SU-DHL-6 (cell line): ENCODE measurements at regions not wholly inside any gene's neighbourhood (a gene's known extent, or its start where the extent isn't known, plus 50 kb on each side); places are given as distances from the start of the nearest gene placed in this dataset.
"Not testable (repeated sequence)": the region's sequence is repeated elsewhere in the genome, so short reads cannot be mapped to it uniquely, and the experiment has no call there.

Experiments used
- H2AFZ ChIP-seq: fragments of 200-600 bp; sonication (generic); 2 replicates; pipeline ENCODE4 v1.6.1; 2014; ENCODE audit warnings: low read depth, mild to moderate bottlenecking, moderate library complexity, mixed read lengths, antibody characterized with exemption, low read length; ENCODE audit not compliant: severe bottlenecking
- H3F3A ChIP-seq: fragments of 200-600 bp; shearing (Covaris generic); 2 replicates; pipeline ENCODE4 v1.6.0; 2016; ENCODE audit warnings: antibody characterized with exemption, mild to moderate bottlenecking; ENCODE audit not compliant: insufficient read depth
- H3K27ac ChIP-seq: fragments of 200-600 bp; sonication (generic); 2 replicates; pipeline ENCODE4 v1.5.1; 2016; ENCODE audit warnings: low read depth, mild to moderate bottlenecking, low read length, moderate library complexity, mixed read lengths
- H3K27me3 ChIP-seq: fragments of 200-600 bp; sonication (generic), shearing (Covaris generic); 2 replicates; pipeline ENCODE4 v1.6.0; 2014; ENCODE audit warnings: mild to moderate bottlenecking, low read length
- H3K36me3 ChIP-seq: fragments of 200-600 bp; sonication (generic); 2 replicates; pipeline ENCODE4 v1.6.1; 2014; ENCODE audit warnings: mild to moderate bottlenecking, low read length, mixed read lengths
- H3K4me2 ChIP-seq: fragments of 300-600, 200-600 bp; shearing (Covaris generic), sonication (generic); 2 replicates; pipeline ENCODE4 v1.6.0; 2014; ENCODE audit warnings: low read length, low read depth, mild to moderate bottlenecking; ENCODE audit not compliant: poor library complexity, severe bottlenecking
- H3K4me3 ChIP-seq: fragments of 200-600 bp; sonication (generic); 2 replicates; pipeline ENCODE4 v1.5.1; 2014; ENCODE audit warnings: antibody characterized with exemption, low read length, mild to moderate bottlenecking, mixed read lengths; ENCODE audit not compliant: insufficient read depth, poor library complexity, severe bottlenecking
- H3K79me2 ChIP-seq: fragments of 200-600 bp; sonication (generic); 2 replicates; pipeline ENCODE4 v1.6.1; 2014; ENCODE audit warnings: mild to moderate bottlenecking, low read length, moderate library complexity; ENCODE audit not compliant: insufficient read depth
- H3K9ac ChIP-seq: fragments of 200-600 bp; sonication (generic); 2 replicates; pipeline ENCODE4 v1.7.0; 2014; ENCODE audit warnings: mild to moderate bottlenecking, low read length
- H3K9me2 ChIP-seq: fragments of 200-600 bp; sonication (generic); replicated peaks from 2 replicates; pipeline ENCODE4 v1.6.1; 2014; ENCODE audit warnings: low read length; ENCODE audit not compliant: insufficient read depth
- H3K9me3 ChIP-seq: fragments of 200-600 bp; sonication (generic); 2 replicates; pipeline ENCODE4 v1.6.1; 2014; ENCODE audit warnings: low read length, mixed read lengths; ENCODE audit not compliant: insufficient read depth
- H4K20me1 ChIP-seq: fragments of 200-600 bp; sonication (generic); 2 replicates; pipeline ENCODE4 v1.6.1; 2014; ENCODE audit warnings: low read depth, mild to moderate bottlenecking, antibody characterized with exemption, low read length, moderate library complexity, mixed read lengths
- CTCF ChIP-seq: fragments of 200-600 bp; sonication (generic); IDR thresholded peaks from one replicate; pipeline ENCODE4 v1.5.1; 2017; ENCODE audit warnings: antibody characterized with exemption, mild to moderate bottlenecking, low read length, moderate library complexity; ENCODE audit not compliant: insufficient read depth, poor library complexity, severe bottlenecking
- EZH2phosphoT487 ChIP-seq: fragments of 200-600 bp; sonication (generic), shearing (Covaris generic); conservative IDR thresholded peaks from 2 replicates; pipeline ENCODE4 v1.6.1; 2018; ENCODE audit warnings: mild to moderate bottlenecking, antibody characterized with exemption, low read length, moderate library complexity, mixed read lengths

- Histone ChIP-seq H3K36me3 (no peaks in the 10 kb centered on the region), H3K79me2 (no peaks in the 10 kb centered on the region), H2AFZ (no peak overlapping the region), H4K20me1 (no peaks in the 10 kb centered on the region), H3K27ac (no peak overlapping the region), H3F3A (no peaks in the 10 kb centered on the region), H3K9ac (no peak overlapping the region), H3K9me3 (no peaks in the 10 kb centered on the region), H3K4me2 (no peak overlapping the region), H3K27me3 (no peaks in the 10 kb centered on the region), H3K4me3 (no peak overlapping the region), H3K9me2 (no peaks in the 10 kb centered on the region)
- TF ChIP-seq CTCF (no peak), EZH2phosphoT487 (no peak)
Observed at GRCh38 chr1:143604887-143605286, 366.9 kb downstream of the FAM72C start.

GRCh38 chr1:143584508-143584907 is 387.3 kb downstream of the FAM72C start:
- no peaks in the 10 kb centered on the region for H3K36me3 ChIP-seq
- no peak overlapping the region for H3K4me3 ChIP-seq
- no peak overlapping the region for H3K9ac ChIP-seq
- no peaks in the 10 kb centered on the region for H3F3A ChIP-seq
- H3K79me2 ChIP-seq: no peaks in the 10 kb centered on the region
- H2AFZ ChIP-seq: no peak overlapping the region
- H3K4me2 ChIP-seq: no peak overlapping the region
- no peaks in the 10 kb centered on the region for H4K20me1 ChIP-seq
- no peaks in the 10 kb centered on the region for H3K9me3 ChIP-seq
- no peaks in the 10 kb centered on the region for H3K27me3 ChIP-seq
- H3K9me2 ChIP-seq: no peaks in the 10 kb centered on the region
- H3K27ac ChIP-seq: no peak overlapping the region
- no peak for TF ChIP-seq CTCF
- no peak for TF ChIP-seq EZH2phosphoT487

- Histone ChIP-seq H3K4me3 (no peak overlapping the region), H3K27me3 (no peaks in the 10 kb centered on the region), H3K36me3 (no peaks in the 10 kb centered on the region), H3K79me2 (no peaks in the 10 kb centered on the region), H3F3A (no peaks in the 10 kb centered on the region), H3K9me2 (no peaks in the 10 kb centered on the region), H3K9ac (no peak overlapping the region), H4K20me1 (no peaks in the 10 kb centered on the region), H3K27ac (no peak overlapping the region), H3K4me2 (no peak overlapping the region), H3K9me3 (no peaks in the 10 kb centered on the region), H2AFZ (no peak overlapping the region)
- TF ChIP-seq CTCF (no peak), EZH2phosphoT487 (no peak)
Observed at GRCh38 chr1:143574891-143575520, 396.8 kb downstream of the FAM72C start.

- not testable (repeated sequence) for H3K79me2 ChIP-seq, H3F3A ChIP-seq, H4K20me1 ChIP-seq, H3K9ac ChIP-seq, H3K27me3 ChIP-seq, H3K4me2 ChIP-seq, H3K27ac ChIP-seq, H2AFZ ChIP-seq, H3K4me3 ChIP-seq, H3K9me2 ChIP-seq, H3K9me3 ChIP-seq, H3K36me3 ChIP-seq
Observed at GRCh38 chr1:143572661-143573060, 399.1 kb downstream of the FAM72C start.

GRCh38 chr1:143563761-143564160 is 408.0 kb downstream of the FAM72C start:
- not testable (repeated sequence) for H3K9me3 ChIP-seq, H3K27me3 ChIP-seq, H3K27ac ChIP-seq, H2AFZ ChIP-seq, H3K9ac ChIP-seq, H3K9me2 ChIP-seq, H3K4me2 ChIP-seq, H4K20me1 ChIP-seq, H3K79me2 ChIP-seq, H3K4me3 ChIP-seq, H3F3A ChIP-seq, H3K36me3 ChIP-seq
